H7 (cell line): ENCODE measurements at regions not wholly inside any gene's neighbourhood (a gene's known extent, or its start where the extent isn't known, plus 50 kb on each side); places are given as distances from the start of the nearest gene placed in this dataset.

Source experiments
- DNase-seq: peaks from one replicate; pipeline ENCODE4 v3.0.0; 2012
- H3K27me3 ChIP-seq: 2 replicates; pipeline ENCODE4 v1.6.0; 2011; ENCODE audit warnings: mild to moderate bottlenecking, low read length; ENCODE audit not compliant: control insufficient read depth, insufficient read depth
- H3K36me3 ChIP-seq: replicated peaks from 2 replicates; pipeline ENCODE4 v1.5.1; 2011; ENCODE audit warnings: low read length; ENCODE audit not compliant: control insufficient read depth, insufficient read depth
- H3K4me3 ChIP-seq: 2 replicates; pipeline ENCODE4 v1.5.1; 2011; ENCODE audit warnings: low read depth, mild to moderate bottlenecking, control low read depth, low read length, moderate library complexity; ENCODE audit not compliant: insufficient read depth

GRCh38 chr10:130230036-130230435, 93.8 kb downstream of the GLRX3 start:
- H3K36me3 ChIP-seq = no peaks in the 10 kb centered on the region
- H3K4me3 ChIP-seq = no peak overlapping the region
- no peaks in the 10 kb centered on the region for H3K27me3 ChIP-seq
- DNase-seq = no peak

DNA sequence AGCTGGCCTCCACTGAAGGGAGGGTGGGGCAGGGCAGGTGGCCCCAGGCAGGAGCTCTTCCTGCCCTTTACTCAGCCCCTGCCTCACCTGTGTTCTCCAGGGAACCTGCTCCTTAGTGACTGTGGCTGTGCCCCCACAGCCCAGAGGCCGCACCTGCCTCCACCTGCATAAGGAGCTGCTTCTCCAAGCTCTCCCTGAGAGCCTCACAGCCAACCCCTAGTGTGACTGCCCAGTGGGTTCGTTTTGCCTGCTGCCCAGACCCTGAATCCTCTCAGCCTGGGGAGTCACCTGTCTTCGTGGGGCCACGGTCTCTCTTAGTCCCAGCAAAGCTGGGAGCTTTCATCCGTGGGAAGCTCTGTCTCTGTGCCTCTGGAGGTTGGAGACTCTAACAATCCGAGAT, 94.4 kb downstream of the GLRX3 start:
- no peaks in the 10 kb centered on the region for H3K27me3 ChIP-seq
- no peaks in the 10 kb centered on the region for H3K36me3 ChIP-seq
- DNase-seq = no peak
- H3K4me3 ChIP-seq = no peak overlapping the region

- Histone ChIP-seq H3K36me3 (no peaks in the 10 kb centered on the region), H3K27me3 (no peaks in the 10 kb centered on the region), H3K4me3 (no peak overlapping the region)
- DNase-seq = no peak
Measured at GRCh38 chr10:130231251-130231741, 95.1 kb downstream of the GLRX3 start.

GRCh38 chr10:130232166-130233034, 96.2 kb downstream of the GLRX3 start:
- Histone ChIP-seq H3K27me3 (no peaks in the 10 kb centered on the region), H3K4me3 (no peak overlapping the region), H3K36me3 (no peaks in the 10 kb centered on the region)
- no peak for DNase-seq

GRCh38 chr10:130233035-130233360, 96.8 kb downstream of the GLRX3 start:
- DNase-seq = no peak
- no peak overlapping the region for H3K4me3 ChIP-seq
- H3K27me3 ChIP-seq = no peaks in the 10 kb centered on the region
- no peaks in the 10 kb centered on the region for H3K36me3 ChIP-seq

DNA sequence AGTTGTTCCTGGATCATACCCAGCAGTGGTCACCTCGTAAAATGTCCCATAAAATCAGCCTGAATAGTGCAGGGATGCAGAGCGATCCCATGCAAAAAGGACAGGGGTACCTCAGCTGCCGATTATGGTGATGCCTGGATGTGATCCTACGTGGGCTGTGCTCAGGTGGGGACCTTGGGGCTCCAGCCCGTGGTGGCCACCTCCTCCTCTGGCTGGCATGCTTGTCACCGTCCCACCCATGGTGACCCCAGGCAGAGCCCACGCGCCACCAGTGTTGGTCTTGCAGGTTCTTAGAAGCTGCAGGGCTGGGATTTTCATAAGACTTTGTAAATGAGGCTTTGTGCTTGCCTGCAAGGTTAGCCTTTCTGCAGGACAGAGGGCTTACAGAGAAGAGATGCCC, 97.2 kb downstream of the GLRX3 start:
- no peaks in the 10 kb centered on the region for H3K36me3 ChIP-seq
- H3K27me3 ChIP-seq = no peaks in the 10 kb centered on the region
- no peak overlapping the region for H3K4me3 ChIP-seq
- DNase-seq = no peak

DNA sequence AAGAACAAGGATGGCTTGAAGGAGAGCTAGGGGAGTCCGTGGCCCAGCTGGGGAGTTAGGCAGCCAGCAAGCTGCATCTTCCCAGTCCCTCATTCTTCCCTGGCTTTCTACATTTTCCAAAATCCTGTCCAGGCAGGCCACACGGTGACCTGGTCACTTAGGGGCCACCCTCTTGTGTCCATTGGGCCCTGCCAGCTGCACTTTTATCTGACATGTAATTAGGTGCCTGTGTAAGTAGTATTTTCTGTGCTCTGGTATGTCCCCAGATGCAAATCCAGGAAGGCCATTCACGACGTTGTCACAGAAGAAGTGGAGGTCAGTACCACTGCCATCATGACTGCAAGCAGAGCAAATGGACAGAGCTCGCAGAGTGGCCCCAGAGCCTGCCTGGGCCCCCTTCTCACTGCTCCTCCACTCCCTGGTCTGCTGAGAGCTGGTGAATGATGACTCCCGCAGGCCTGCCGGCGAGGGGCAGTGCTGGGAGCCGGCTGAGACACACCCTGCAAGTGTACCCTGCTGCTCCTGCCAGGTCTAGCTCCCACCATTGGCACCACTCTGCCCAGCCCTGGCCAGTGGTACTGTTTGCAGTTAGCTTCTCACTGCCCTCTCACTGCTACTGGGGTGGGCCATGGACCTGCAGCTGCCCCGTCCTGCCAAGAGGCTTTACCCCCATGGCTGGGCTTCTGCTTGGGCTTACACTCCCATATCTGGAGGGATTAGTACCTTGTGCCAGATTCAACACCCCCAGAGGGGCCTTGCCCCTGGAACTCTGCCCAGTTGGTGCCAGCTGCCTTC, 98.2 kb downstream of the GLRX3 start:
- no peaks in the 10 kb centered on the region for H3K27me3 ChIP-seq
- no peak overlapping the region for H3K4me3 ChIP-seq
- DNase-seq = no peak
- H3K36me3 ChIP-seq = no peaks in the 10 kb centered on the region

- Histone ChIP-seq H3K36me3 (no peaks in the 10 kb centered on the region), H3K4me3 (no peak overlapping the region), H3K27me3 (no peaks in the 10 kb centered on the region)
- no peak for DNase-seq
Measured at GRCh38 chr10:130236711-130237110, 100.5 kb downstream of the GLRX3 start.

DNA sequence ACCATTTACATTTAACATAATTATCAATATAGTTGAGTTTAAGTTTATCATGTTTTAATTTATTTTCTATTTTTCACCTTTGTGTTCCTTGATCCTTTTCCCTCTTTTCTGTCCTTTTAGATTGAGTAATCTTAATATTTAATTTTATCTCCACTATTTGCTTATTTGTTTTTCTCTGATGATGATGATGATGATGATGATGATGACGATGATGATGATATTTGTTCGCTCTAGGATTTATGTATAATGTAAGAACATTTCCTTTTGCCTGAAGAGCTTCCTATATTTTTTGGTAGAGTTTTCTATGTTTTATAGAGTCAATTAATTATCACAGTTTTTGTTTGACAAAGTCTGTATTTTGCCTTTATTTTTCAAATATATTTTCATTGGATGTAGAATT, 104.2 kb downstream of the GLRX3 start:
- DNase-seq = no peak
- no peaks in the 10 kb centered on the region for H3K27me3 ChIP-seq
- no peaks in the 10 kb centered on the region for H3K36me3 ChIP-seq
- no peak overlapping the region for H3K4me3 ChIP-seq

- no peak for DNase-seq
- H3K27me3 ChIP-seq = no peaks in the 10 kb centered on the region
- H3K36me3 ChIP-seq = no peaks in the 10 kb centered on the region
Measured at GRCh38 chr10:130242513-130242912, 106.3 kb downstream of the GLRX3 start.

DNA sequence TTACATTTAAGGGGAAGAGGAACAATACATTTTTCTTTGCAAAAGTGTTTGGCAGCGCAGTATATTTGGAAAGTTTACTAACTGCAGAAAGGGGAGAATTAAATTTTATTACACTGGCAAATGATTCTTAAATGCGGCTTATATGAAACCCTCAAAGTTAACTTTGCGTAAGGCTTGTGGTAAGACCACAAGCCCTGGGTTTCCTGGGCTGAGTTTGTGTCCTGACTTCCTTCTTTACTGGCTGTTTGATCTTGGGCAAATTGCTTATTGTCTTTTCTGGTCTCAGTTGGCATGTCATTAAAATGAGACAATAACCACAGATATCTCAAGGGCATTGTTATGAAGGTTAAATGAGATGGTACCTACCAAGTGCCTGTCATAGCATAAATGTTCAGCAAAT, 106.8 kb downstream of the GLRX3 start:
- Histone ChIP-seq H3K27me3 (no peaks in the 10 kb centered on the region), H3K4me3 (no peak overlapping the region), H3K36me3 (no peaks in the 10 kb centered on the region)
- DNase-seq = no peak

More at GRCh38 chr10:130242513-130242912, 106.3 kb downstream of the GLRX3 start:
- no peak overlapping the region for H3K4me3 ChIP-seq

GRCh38 chr10:130244031-130244927, 108.1 kb downstream of the GLRX3 start:
- Histone ChIP-seq H3K4me3 (no peak overlapping the region), H3K36me3 (no peaks in the 10 kb centered on the region), H3K27me3 (no peaks in the 10 kb centered on the region)
- DNase-seq = no peak

GRCh38 chr10:130244928-130245495, 108.8 kb downstream of the GLRX3 start:
- Histone ChIP-seq H3K27me3 (no peaks in the 10 kb centered on the region), H3K4me3 (no peak overlapping the region), H3K36me3 (no peaks in the 10 kb centered on the region)
- DNase-seq = no peak

DNA sequence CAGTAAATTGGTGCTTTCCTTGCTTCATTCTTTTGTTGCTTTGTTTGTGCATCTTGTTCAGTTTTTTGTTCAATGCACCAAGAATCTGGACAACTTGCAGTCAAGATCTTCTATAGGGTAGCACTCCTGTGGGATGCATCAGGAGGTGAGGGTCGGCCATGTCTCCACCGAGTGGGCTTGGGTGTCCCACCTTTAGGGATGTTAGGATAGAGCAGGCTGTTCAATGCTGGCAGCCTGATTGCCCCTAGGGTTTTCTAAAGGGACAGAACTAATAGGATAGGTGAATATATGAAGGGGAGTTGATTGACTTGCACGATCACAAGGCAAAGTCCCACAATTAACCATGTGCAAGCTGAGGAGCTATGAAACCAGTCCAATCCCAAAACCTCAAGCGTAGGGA, 109.9 kb downstream of the GLRX3 start:
- H3K27me3 ChIP-seq = no peaks in the 10 kb centered on the region
- no peak for DNase-seq
- H3K36me3 ChIP-seq = no peaks in the 10 kb centered on the region
- H3K4me3 ChIP-seq = no peak overlapping the region
